PC-9 (cell line): ENCODE measurements at regions not wholly inside any gene's neighbourhood (a gene's known extent, or its start where the extent isn't known, plus 50 kb on each side); places are given as distances from the start of the nearest gene placed in this dataset.

Experiments used
- CTCF ChIP-seq: fragments of 200-600 bp; sonication (generic); conservative IDR thresholded peaks from 2 replicates; pipeline ENCODE4 v1.6.1; 2017; ENCODE audit warnings: mixed run types, antibody characterized with exemption, mild to moderate bottlenecking, moderate library complexity
- EZH2 ChIP-seq: fragments of 200-600 bp; sonication (generic); IDR thresholded peaks from 2 replicates; pipeline ENCODE4 v1.8.0; 2017; ENCODE audit warnings: antibody characterized with exemption, low read depth

- TF ChIP-seq CTCF: no peak
- TF ChIP-seq EZH2: no peak
Measured at GRCh38 chr4:24330172-24330571, 254.2 kb downstream of the DHX15 start.
